ENCODE measurements at regions not wholly inside any gene's neighbourhood (a gene's known extent, or its start where the extent isn't known, plus 50 kb on each side); places are given as distances from the start of the nearest gene placed in this dataset.

- TF ChIP-seq, protein P1, sequence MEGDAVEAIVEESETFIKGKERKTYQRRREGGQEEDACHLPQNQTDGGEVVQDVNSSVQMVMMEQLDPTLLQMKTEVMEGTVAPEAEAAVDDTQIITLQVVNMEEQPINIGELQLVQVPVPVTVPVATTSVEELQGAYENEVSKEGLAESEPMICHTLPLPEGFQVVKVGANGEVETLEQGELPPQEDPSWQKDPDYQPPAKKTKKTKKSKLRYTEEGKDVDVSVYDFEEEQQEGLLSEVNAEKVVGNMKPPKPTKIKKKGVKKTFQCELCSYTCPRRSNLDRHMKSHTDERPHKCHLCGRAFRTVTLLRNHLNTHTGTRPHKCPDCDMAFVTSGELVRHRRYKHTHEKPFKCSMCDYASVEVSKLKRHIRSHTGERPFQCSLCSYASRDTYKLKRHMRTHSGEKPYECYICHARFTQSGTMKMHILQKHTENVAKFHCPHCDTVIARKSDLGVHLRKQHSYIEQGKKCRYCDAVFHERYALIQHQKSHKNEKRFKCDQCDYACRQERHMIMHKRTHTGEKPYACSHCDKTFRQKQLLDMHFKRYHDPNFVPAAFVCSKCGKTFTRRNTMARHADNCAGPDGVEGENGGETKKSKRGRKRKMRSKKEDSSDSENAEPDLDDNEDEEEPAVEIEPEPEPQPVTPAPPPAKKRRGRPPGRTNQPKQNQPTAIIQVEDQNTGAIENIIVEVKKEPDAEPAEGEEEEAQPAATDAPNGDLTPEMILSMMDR (conservative IDR thresholded peaks at IDR 0.05 in 1 of 2, IDR thresholded peaks at IDR 0.05 in 1 of 2; ENCODE audit: low read depth in 1 of 2, low read length in 2 of 2): no peak
- no peak for TF ChIP-seq EZH2 (IDR thresholded peaks at IDR 0.05; ENCODE audit: low read length, missing control alignments)
These were observed 79.9 kb downstream of the PHLDA1 start for GRCh38 chr12:75951399-75952278.
